HS-27A (cell line): ENCODE measurements at regions not wholly inside any gene's neighbourhood (a gene's known extent, or its start where the extent isn't known, plus 50 kb on each side); places are given as distances from the start of the nearest gene placed in this dataset.
"Not testable (repeated sequence)": the region's sequence is repeated elsewhere in the genome, so short reads cannot be mapped to it uniquely, and the experiment has no call there.

Experiments
- DNase-seq: peaks from one replicate; pipeline ENCODE4 v3.0.0-alpha.2; 2012; ENCODE audit warnings: low read depth, missing footprints

DNA sequence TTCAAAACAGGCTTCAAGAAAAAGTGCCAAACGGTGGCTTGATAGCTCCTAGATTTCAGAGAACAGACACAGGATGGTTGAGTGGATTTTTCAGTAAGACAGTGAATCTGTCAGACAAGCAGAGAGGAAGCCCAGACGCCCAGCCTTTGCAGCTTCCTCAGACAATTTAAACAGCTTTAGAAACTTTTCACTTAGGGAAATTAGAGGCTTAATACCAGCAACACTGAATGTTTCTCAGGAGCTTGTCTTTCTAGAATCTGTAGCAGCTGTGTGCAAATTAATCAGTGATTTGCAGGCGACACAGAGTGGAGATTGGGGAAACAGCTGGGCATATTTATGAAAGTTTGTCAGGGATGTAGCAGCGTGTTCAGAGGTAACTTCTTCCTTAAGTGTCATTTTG is 362.1 kb downstream of the GALC start:
- no peak for DNase-seq

DNA sequence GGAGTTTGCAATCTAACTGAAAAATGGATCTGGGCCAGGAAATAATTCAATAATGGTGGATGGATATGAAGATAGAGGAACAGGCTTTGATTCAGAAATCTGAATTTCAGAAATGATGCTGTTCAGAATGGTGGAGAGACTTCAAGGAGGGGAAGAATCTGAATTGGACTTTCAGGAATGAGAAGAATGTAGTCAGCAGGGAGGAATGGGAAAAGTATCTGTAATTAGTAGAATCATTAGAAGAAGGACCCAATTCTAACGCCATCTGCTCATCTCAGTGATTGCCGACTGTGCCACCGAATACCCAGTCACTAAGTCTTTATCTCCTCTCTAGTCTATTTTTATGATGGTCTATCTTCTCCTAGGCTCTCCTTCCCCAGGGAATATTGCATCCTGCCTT is 363.2 kb downstream of the GALC start:
- no peak for DNase-seq

DNA sequence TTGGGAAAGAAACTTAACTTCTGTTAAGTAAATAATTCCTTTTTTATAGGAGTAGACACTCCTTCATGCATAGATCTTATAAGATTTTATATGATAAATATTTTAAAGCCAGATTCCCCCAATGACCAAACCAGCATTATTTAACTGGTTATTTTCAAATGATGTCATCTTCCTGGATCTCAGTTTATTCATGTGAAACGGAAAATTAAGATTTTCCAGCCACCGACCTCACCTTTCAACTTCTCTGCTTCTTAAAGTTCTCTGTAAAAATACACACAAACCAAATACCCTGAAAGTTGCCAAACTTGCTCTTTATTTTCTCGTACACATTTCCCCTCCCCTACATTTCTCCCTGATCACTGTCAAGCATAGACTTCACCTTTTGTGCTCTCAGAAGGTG is 364.2 kb downstream of the GALC start:
- DNase-seq, result no peak

DNA sequence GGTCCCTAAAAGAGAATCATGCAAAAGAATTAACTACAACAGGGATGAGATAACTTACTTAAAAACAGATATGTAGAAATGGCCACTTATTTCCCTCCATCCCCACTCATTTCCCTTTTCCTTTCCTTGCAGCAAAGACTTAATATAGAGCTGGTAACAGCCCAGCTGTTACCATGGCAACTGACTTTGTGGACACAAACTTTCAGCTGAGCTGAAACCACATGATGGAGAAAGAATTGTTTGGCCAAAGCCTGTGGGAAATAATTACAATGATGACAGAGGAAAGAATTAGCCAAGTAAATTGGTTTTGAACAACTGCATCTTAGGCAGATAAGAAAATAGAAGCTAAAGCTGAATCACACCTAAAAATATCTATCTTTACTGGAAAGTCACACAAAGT is 364.9 kb downstream of the GALC start:
- DNase-seq, result no peak

DNA sequence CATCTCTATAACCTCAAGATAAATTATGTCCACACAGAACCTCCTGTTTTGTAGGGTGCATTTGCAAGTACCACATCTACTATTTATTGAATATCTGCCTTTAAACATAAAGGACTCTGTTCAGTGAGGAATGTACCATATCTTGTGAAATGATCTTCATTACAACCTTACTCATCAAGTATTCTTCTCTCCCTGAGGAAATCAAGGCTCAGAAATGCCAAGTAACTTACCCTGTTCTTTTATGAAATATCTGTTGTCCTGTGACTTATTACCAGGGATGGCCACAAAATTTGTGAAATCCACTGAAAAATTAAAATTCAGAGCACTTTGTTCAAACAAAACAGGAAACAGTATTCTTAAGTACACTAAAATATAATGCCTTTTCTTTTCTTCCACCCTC is 366.7 kb downstream of the GALC start:
- DNase-seq, result no peak

DNA sequence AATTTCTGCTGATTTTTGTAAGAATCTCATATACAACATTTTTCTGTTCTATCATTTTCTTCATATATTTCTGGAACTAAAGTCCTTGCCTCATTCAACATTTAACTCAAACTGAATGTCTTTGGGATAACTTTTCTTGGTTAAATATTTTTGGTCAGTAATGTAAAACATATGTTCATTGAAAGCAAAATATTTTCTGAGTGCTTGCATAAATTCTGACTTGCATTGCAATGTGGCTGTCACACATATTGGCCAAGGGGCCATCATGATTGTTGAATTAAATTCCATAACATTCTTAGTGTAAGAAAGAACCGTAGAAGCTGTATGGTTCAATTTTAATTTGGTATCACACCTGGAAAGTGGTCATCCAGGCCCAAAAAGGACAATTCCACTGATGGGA is 369.4 kb downstream of the GALC start:
- no peak for DNase-seq

DNA sequence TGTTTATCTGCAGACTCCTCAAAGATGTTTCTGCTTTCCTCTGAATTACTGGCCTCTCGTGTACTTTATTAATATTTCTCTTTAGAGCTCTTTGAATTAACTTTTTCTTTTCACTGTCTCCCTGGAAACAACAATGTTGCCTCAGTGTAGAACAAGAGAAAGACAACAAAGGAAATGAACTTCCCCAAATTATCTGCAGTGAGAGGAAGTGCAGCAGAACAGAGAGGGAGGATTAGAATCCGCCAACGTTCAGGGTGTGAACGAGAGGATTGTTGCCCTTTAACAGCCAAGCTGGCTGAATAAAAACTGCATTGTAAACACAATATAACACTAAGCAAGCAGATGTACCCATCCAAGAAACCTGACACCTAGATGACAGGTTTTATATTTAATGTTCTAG is 375.9 kb downstream of the GALC start:
- no peak for DNase-seq

DNA sequence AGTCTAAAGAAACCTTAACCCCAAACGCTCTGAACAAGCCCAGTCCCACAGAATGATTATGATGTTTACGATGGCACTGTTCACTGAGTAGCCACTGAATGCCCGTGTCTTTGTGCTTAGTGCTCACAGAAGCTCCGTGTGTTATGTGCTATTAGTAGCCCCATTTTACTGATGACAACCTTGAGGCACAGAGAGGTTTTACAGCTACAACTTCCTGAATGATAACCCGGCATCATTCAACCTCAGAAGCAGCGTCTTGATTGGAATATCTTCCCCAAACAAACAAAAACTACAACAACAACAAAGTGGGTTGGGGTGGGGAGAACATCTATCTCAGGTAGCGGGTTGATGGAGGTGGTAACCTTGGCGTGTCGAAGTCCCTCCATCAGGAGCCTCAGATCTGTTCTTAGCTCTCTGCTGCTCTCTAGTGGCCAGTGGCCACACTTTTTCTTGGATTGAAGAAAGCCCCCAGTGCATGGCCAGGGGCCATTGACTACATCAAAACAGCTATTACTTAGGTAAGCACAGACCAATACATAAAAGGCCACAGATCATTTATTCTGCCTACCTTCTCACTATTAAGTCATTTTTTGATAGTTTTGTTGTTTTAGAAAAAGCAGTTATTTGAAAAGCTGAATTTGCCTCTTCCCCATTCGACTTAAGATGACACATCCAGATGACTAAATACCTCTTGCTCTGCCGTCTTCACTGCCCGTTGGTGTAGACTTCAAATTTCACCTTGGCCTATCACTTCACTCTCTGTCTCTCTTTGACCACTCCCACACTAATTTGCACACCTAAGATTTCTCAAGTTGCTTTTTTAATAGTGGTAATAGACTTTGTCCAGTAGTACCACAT is 376.9 kb downstream of the GALC start:
- DNase-seq, result no peak

DNA sequence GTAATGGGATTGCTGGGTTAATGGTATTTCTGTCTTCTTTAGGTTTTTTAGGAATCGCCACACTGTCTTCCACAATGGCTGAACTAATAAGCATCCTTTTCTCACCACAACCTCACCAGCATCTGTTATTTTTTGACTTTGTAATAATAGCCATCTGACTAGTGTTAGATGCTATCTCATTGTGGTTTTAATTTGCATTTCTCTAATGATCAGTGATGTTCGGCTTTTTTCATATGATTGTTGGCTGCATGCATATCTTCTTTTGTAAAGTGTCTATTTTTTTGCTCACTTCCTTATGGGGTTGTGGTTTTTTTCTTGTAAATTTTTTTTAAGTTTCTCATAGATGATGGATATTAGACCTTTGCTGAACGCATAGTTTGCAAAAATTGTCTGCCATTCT is 377.9 kb downstream of the GALC start:
- DNase-seq, result no peak

DNA sequence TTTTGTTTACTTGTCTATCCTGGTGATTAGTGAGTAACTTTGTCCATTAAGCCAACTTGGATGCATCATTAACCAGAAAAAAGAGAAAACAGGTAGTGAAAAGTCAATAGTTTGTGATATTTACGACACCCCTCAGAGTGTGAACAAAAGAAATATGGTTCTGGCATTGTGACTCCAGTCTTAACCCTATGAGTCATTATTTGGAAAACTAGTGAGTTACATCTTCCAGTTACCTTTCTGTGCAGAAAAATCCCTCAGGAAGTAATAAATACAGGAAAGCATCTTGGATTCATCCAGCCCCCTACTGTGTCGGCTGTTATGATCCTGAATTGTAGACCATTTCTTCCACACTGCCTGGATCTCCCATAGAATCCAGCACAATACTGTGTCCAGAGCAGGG is 379.1 kb downstream of the GALC start:
- no peak for DNase-seq

DNA sequence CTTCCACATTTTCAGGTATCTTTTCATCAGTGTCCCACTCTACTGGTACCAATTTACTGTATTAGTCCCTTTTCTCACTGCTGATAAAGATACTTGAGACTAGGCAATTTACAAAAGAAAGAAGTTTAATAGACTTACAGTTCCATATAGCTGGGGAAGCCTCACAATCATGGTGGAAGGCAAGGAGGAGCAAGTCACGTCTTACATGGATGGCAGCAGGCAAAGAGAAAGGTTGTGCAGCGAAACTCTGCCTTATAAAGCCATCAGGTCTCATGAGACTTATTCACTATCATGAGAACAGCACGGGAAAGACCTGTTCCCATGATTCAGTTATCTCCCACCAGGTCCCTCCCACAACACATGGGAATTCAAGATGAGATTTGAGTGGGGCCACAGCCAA is 385.9 kb downstream of the GALC start:
- DNase-seq, result not testable (repeated sequence)

DNA sequence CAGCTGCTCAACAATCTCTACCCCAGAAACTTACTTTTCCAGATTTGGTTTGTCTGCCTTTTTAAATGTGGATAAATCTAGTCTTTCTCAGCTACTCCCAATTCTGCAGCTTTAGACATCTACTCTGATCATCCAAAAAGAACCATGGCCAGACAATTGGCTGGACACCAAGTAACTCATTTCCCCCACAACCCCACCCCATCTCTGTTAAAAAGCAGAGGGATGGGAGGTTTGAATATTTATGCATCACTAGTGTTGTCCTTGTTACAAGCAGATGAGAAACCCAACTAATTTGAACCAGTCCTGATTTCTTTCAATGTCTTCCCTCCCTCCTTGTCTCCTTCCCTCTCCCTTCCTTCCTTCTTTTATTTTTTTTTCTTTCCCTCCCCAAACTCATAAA is 391.9 kb downstream of the GALC start:
- no peak for DNase-seq

DNA sequence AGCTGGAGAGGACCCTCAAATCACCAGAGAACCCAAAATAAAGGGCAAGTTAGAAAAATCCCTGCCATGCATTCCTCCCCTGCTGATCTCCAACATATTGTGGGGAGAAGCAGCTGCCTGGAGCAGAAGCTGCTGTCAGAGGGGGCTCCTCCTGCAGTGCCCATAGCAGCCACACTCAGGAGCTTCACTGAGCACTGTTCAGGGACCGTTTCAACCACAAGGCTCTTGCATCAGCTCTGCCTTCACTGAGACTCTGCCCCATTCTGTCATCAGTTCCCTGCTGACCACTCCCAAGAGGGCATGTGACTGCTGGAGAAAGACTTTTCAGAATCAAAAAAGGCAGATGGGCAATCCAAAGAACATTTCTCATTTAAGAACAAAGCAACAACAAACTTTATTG is 392.7 kb downstream of the GALC start:
- DNase-seq, result no peak

DNA sequence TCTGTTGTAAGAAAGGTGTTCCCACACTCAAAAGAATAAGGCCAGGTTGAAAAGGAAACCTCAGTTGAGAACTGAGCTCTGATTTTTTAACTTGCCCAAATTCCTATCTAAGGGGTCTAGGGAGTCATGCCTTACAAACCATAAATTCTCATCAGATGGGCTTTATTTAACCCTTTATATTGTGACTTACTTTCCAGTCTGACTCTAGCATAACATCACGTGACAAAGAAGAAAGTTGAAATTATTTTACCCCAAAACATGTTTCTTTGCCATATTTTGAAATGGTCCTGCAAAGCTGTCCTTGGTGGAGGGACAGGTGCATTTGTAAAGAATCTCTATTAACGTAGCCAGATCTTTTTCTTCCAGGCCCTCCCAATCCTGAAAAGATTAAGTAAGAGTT is 411.7 kb downstream of the GALC start:
- no peak for DNase-seq

DNA sequence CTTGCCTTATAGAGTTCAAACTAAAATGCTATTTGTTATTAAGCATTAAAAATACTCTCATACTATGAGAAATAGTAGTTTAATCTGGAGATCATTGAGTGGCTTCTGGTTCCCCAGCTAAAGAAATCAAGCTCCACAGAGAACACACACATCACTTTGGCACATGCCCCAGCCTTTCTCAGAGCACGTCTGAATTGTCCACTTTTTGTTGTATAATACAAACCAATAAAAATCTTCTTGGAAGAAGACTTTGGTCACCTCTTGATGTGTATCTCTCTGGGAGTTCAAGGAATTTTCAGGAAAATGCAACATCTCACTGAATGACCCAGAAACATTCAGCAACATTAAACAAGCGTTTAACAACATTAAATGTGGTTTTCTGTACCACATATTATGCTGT is 413.9 kb downstream of the GALC start:
- DNase-seq, result no peak

DNA sequence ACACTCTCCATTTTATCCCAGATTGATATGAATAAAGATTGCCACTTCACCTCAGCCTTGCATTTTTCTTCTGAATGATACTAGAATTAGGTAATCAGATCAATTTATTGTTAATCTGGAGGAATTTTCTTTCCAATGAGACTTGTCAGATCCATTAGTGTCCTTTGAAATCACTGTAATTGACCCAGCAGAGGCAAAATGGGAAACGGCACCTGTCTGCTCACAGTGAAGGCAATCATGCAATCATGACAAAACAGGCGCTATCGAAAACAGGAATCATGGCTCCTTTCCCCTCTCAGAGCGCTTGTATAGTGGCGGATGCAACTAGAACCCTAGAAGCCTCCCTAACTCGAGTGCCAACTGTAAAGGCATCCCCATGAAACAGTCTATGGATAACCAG is 417.6 kb downstream of the GALC start:
- no peak for DNase-seq

DNA sequence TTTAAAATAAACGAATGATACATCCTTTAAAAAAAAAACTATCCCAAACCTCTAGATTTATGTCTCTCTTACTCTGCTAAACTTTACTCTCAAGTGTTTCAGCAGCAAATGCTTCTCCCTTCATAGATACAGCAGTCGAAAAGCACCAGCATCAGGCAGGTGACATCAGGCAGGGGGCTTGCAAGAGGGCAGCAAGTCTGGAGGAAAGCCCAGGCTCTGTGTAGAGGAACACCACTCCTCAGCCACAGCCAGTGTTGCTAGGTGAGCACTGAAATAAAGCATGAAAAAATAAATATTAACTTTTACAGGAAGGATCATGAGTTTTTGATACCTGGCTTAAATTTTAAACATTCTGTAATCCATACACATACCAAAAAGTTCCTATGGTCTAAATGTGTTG is 419.4 kb downstream of the GALC start:
- DNase-seq, result no peak

DNA sequence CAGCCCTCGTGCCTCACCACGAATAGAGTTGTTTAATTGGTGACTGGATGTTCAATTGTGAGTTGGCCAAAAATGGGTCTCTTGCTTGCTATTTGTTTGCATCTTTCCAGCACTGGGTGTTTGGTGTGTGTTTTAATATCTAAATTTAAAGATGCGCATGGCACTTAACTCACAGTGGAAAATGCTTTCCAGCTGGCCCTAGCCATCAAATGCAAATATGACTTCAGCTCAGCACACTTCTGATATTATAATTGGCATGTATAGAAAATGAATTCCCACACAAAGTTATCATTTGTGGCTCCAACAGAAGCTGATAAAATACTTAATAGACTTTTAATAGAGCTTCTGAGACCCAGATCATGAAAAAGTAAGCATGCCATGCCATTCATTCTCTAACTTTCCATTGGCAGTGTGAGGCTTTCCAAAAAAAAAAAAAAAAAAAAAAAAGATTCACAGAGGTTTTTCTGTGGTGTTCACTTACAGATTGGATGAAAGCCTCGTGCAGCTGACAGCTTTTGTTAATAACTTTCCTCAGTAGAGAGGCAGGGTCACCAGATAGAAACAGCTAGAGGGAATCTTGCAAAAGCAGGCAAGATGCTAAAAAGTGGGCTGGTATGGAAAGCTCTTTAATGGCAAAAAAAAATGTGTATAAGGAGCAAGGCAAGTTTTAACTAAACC is 425.2 kb downstream of the GALC start:
- no peak for DNase-seq

DNA sequence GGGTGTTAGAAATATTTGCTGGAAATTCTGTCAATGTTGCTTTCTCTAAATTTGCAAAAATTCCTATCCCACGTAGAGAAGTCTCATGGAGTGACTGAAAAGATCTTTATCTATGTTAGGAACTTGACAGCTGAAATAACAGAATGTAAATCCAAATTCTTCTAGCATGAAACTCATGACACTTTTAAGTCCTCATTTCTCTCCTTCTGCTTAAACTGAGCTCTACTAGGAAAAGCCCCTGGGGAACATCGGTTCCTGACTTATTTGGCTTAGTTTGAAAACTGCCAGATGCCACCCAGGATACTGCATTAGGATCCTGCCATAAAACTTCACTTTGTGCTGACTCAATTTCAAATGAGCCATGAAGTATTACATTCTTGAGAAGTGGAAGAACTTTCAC is 426.0 kb downstream of the GALC start:
- no peak for DNase-seq

DNA sequence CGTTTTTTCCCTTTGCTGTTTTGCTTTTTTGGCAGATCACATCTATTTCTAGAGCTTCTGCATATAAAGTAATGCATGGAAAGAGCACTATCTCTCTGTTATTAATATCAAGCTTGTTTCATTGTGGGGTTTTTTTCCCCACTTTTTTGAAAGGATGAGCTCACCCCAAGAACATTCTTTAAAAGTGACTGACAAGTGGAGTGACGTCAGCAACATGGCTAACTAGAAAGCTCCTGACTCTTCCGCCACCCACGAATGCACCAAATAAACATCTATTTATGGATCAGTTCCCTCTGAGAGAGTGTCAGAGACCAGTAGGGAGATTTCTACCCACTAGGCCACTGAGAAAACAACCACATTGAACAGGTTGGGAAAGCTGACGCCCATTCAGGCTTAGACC is 445.4 kb downstream of the GALC start:
- no peak for DNase-seq

DNA sequence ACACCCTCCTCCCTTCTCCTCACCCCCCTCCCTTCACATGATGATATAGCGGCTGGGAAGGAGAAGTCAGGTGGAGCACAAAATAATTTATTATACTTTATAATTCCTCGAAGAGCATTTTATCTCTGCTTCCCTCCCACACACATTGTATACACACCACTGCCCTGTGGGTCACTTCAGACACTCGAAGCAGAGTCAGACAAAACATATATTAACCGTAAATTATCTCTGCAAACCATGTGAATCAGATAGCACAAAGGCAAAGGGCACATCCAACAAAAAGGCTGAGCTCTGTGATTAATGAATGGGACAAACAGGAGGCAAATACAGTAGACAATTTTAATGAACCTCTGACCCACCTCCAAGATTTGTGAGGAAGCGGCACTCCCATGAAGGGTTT is 450.7 kb downstream of the GALC start:
- DNase-seq, result no peak

DNA sequence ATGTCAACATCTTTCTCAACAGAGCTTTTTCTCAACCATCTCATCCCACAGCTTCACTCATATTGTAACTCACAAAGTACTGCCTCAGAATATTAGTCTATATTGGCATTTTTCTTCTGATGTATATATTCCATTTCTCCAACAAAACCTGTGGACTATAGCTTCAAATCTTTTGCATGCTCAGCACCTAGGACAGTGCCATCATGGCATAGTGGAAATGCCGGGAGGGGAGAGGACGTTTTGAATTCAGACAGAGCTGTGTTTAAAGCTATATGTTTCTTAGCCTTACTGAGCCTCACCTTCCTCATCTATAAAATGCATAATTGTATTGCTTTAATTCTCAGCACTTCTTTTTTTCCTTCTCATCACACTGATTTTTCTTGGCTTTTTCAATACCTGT is 452.6 kb downstream of the GALC start:
- DNase-seq, result no peak

DNA sequence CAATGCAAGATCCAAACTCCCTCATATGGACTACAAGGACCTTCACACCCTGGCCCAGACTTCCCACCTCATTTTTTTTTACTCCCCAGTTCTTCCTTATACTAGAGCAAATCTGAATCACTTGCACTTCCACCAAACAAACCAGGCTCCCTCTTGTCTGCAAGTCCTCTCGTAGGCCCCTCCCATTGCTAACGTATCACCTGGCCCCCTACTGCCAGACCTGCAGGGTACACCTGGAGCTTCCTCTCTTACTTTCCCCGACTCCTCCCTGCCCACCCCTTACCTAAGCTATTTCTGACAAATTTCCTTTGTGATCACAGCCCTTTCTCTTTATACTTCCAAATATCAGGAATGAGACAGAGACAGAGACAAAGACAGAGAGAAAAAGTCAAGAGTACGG is 463.9 kb downstream of the GALC start:
- DNase-seq, result no peak

DNA sequence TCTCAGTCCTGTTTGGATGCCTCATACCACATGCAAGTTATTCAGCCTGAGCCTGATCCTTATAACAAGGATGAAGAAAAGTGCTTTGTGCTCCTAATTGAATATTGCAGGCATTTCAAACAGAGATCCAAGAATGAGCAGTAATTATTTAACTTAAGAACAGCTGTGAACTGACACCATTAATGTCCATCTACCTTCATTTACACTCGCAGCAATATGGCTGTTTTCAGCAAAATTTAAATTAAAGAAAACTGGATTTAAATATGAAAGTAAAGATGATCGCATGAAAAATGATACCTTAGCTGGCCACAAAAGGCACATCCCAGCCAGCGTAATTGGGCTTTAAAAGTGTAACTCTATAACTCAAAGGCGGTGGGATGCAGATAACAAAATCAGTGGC is 466.3 kb downstream of the GALC start:
- no peak for DNase-seq
